NCI-H1436 (cell line): ENCODE measurements at regions not wholly inside any gene's neighbourhood (a gene's known extent, or its start where the extent isn't known, plus 50 kb on each side); places are given as distances from the start of the nearest gene placed in this dataset.
"Not testable (repeated sequence)": the region's sequence is repeated elsewhere in the genome, so short reads cannot be mapped to it uniquely, and the experiment has no call there.

Experiments
- DNase-seq: peaks from one replicate; lab custom pipeline; 2025; lab: John Stamatoyannopoulos, UW

- no peak for DNase-seq
Measured at GRCh38 chr3:35144011-35144410, 495.3 kb upstream of the ARPP21 start.

- not testable (repeated sequence) for DNase-seq
Measured at GRCh38 chr3:35146256-35147035, 492.9 kb upstream of the ARPP21 start.

GRCh38 chr3:35183927-35184675 is 455.2 kb upstream of the ARPP21 start:
- DNase-seq, result no peak

GRCh38 chr3:35184775-35185174 is 454.6 kb upstream of the ARPP21 start:
- DNase-seq, result no peak

GRCh38 chr3:35187908-35188307 is 451.4 kb upstream of the ARPP21 start:
- no peak for DNase-seq

GRCh38 chr3:35194666-35195065 is 444.7 kb upstream of the ARPP21 start:
- no peak for DNase-seq

GRCh38 chr3:35198857-35199256 is 440.5 kb upstream of the ARPP21 start:
- DNase-seq, result no peak

GRCh38 chr3:35200056-35200455 is 439.3 kb upstream of the ARPP21 start:
- DNase-seq, result no peak

- no peak for DNase-seq
Measured at GRCh38 chr3:35201211-35201610, 438.1 kb upstream of the ARPP21 start.

- no peak for DNase-seq
Measured at GRCh38 chr3:35215525-35216500, 423.5 kb upstream of the ARPP21 start.

- DNase-seq, result no peak
Measured at GRCh38 chr3:35216501-35217266, 422.6 kb upstream of the ARPP21 start.

GRCh38 chr3:35223632-35224394 is 415.5 kb upstream of the ARPP21 start:
- no peak for DNase-seq

GRCh38 chr3:35224565-35225295 is 414.6 kb upstream of the ARPP21 start:
- no peak for DNase-seq

- no peak for DNase-seq
Measured at GRCh38 chr3:35241236-35241635, 398.1 kb upstream of the ARPP21 start.

- no peak for DNase-seq
Measured at GRCh38 chr3:35254917-35255316, 384.4 kb upstream of the ARPP21 start.

GRCh38 chr3:35257641-35258040 is 381.7 kb upstream of the ARPP21 start:
- DNase-seq, result no peak

- DNase-seq, result no peak
Measured at GRCh38 chr3:35262406-35262805, 376.9 kb upstream of the ARPP21 start.

GRCh38 chr3:35263477-35263876 is 375.8 kb upstream of the ARPP21 start:
- no peak for DNase-seq

- not testable (repeated sequence) for DNase-seq
Measured at GRCh38 chr3:35266065-35266464, 373.3 kb upstream of the ARPP21 start.

GRCh38 chr3:35275768-35276167 is 363.6 kb upstream of the ARPP21 start:
- no peak for DNase-seq
